ENCODE measurements at regions not wholly inside any gene's neighbourhood (a gene's known extent, or its start where the extent isn't known, plus 50 kb on each side); places are given as distances from the start of the nearest gene placed in this dataset.

- POLR2A ChIA-PET: no interaction called here
- DNase-seq (ENCODE audit: low read depth, low spot score): no peak
- no peak overlapping the region for H3K4me3 ChIP-seq (ENCODE audit: low read depth, low read length)
- no peak for TF ChIP-seq CTCF (IDR thresholded peaks at IDR 0.05; ENCODE audit: insufficient read depth, low read length, missing control alignments)
- CTCF ChIA-PET: interaction anchor here (1.3 to 1.8 kb wide), 3 partner anchors 9 to 23 kb away, joined by 3 to 6 read pairs (median 4); no protein-coding TSS in a partner anchor
Observed at GRCh38 chr7:46681865-46682503, 760.9 kb upstream of the IGFBP3 start.

- ChIA-PET CTCF (no interaction called here), POLR2A (no interaction called here)
- TF ChIP-seq CTCF (IDR thresholded peaks at IDR 0.05; ENCODE audit: insufficient read depth, low read length, missing control alignments): no peak
- DNase-seq (ENCODE audit: low read depth, low spot score): no peak
- H3K4me3 ChIP-seq (ENCODE audit: low read depth, low read length): no peak overlapping the region
Observed at GRCh38 chr7:46680147-46680546, 759.1 kb upstream of the IGFBP3 start.

- CTCF ChIA-PET: no interaction called here
- POLR2A ChIA-PET: no interaction called here
Observed at GRCh38 chr7:46679671-46680070, 758.6 kb upstream of the IGFBP3 start.

GRCh38 chr7:46678421-46678820, 757.3 kb upstream of the IGFBP3 start:
- CTCF ChIA-PET: no interaction called here
- TF ChIP-seq CTCF (IDR thresholded peaks at IDR 0.05; ENCODE audit: insufficient read depth, low read length, missing control alignments): no peak
- no peak for DNase-seq (ENCODE audit: low read depth, low spot score)
- POLR2A ChIA-PET: no interaction called here
- H3K4me3 ChIP-seq (ENCODE audit: low read depth, low read length): no peak overlapping the region

More at GRCh38 chr7:46679671-46680070, 758.6 kb upstream of the IGFBP3 start:
- DNase-seq (ENCODE audit: low read depth, low spot score): no peak
- TF ChIP-seq CTCF (IDR thresholded peaks at IDR 0.05; ENCODE audit: insufficient read depth, low read length, missing control alignments): no peak
- H3K4me3 ChIP-seq (ENCODE audit: low read depth, low read length): no peak overlapping the region

DNA sequence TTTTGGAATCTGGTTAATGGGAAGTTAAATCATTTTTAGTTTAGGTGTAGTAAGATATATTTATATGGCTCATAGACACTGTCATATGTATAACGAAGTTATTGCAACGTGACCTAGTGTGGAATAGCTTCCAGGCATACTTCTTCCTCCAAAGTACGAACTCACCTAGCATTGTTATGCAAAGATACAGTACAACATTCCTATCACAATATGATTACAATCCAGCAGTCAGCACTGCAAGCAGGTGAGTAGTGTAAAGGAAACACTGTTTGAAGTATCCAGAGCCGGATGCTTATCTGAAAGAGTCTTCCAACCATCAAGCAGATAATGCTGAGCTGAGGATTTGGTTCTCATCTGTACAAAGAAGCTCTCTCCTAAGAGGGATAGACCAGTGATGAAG, 754.4 kb upstream of the IGFBP3 start:
- TF ChIP-seq CTCF (IDR thresholded peaks at IDR 0.05; ENCODE audit: insufficient read depth, low read length, missing control alignments): no peak
- H3K4me3 ChIP-seq (ENCODE audit: low read depth, low read length): no peak overlapping the region
- POLR2A ChIA-PET: no interaction called here
- CTCF ChIA-PET: no interaction called here
- DNase-seq (ENCODE audit: low read depth, low spot score): no peak

GRCh38 chr7:46672861-46673260, 751.8 kb upstream of the IGFBP3 start:
- TF ChIP-seq CTCF (IDR thresholded peaks at IDR 0.05; ENCODE audit: insufficient read depth, low read length, missing control alignments): no peak
- CTCF ChIA-PET: interaction anchor here (0.6 to 2.3 kb wide), 4 partner anchors 10 to 27 kb away, joined by 3 to 6 read pairs (median 3); no protein-coding TSS in a partner anchor
- no peak for DNase-seq (ENCODE audit: low read depth, low spot score)
- POLR2A ChIA-PET: no interaction called here
- H3K4me3 ChIP-seq (ENCODE audit: low read depth, low read length): no peak overlapping the region

Data from AG04449 (cell line).